ENCODE measurements at regions not wholly inside any gene's neighbourhood (a gene's known extent, or its start where the extent isn't known, plus 50 kb on each side); places are given as distances from the start of the nearest gene placed in this dataset.

GRCh38 chr4:81687471-81687870 lies 215.8 kb upstream of the RASGEF1B start:
- Histone ChIP-seq H3K36me3 (no peaks in the 10 kb centered on the region), H3K4me1 (no peaks in the 10 kb centered on the region), H3K9me3 (no peaks in the 10 kb centered on the region), H3K27ac (no peak overlapping the region), H3K4me3 (no peak overlapping the region), H3K27me3 (replicated peaks in 1 of 7) (no peaks in the 10 kb centered on the region)
- intact Hi-C loops (cut with DNase I; ENCODE audit: low total_unique reads): no loop called here
- 71 to 93% (median 85%) methylated on average over 1 of the region's 1 CpG for WGBS, 5 donors
- no peak for DNase-seq
- TF ChIP-seq, protein P1, sequence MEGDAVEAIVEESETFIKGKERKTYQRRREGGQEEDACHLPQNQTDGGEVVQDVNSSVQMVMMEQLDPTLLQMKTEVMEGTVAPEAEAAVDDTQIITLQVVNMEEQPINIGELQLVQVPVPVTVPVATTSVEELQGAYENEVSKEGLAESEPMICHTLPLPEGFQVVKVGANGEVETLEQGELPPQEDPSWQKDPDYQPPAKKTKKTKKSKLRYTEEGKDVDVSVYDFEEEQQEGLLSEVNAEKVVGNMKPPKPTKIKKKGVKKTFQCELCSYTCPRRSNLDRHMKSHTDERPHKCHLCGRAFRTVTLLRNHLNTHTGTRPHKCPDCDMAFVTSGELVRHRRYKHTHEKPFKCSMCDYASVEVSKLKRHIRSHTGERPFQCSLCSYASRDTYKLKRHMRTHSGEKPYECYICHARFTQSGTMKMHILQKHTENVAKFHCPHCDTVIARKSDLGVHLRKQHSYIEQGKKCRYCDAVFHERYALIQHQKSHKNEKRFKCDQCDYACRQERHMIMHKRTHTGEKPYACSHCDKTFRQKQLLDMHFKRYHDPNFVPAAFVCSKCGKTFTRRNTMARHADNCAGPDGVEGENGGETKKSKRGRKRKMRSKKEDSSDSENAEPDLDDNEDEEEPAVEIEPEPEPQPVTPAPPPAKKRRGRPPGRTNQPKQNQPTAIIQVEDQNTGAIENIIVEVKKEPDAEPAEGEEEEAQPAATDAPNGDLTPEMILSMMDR (IDR thresholded peaks at IDR 0.05 in 8 of 11, conservative IDR thresholded peaks at IDR 0.05 in 3 of 11): no peak
- no peak for TF ChIP-seq POLR2AphosphoS5 (IDR thresholded peaks at IDR 0.05)
- no peak for TF ChIP-seq POLR2A (IDR thresholded peaks at IDR 0.05)

GRCh38 chr4:81685104-81685503 lies 213.4 kb upstream of the RASGEF1B start:
- Histone ChIP-seq H3K27ac (no peak overlapping the region), H3K36me3 (no peaks in the 10 kb centered on the region), H3K9me3 (no peaks in the 10 kb centered on the region), H3K27me3 (replicated peaks in 1 of 7) (no peaks in the 10 kb centered on the region), H3K4me3 (no peak overlapping the region), H3K4me1 (no peaks in the 10 kb centered on the region)
- 80 to 96% (median 85%) methylated on average over 2 of the region's 2 CpGs for WGBS, 5 donors
- no peak for DNase-seq
- intact Hi-C loops (cut with DNase I; ENCODE audit: low total_unique reads): no loop called here
- TF ChIP-seq POLR2AphosphoS5 (IDR thresholded peaks at IDR 0.05) (no peak), POLR2A (IDR thresholded peaks at IDR 0.05) (no peak)
- TF ChIP-seq, protein P1 (IDR thresholded peaks at IDR 0.05 in 8 of 11, conservative IDR thresholded peaks at IDR 0.05 in 3 of 11): no peak

- no peaks in the 10 kb centered on the region for H3K27me3 ChIP-seq (replicated peaks in 1 of 7)
- no peak for TF ChIP-seq POLR2AphosphoS5 (IDR thresholded peaks at IDR 0.05)
- TF ChIP-seq POLR2A (IDR thresholded peaks at IDR 0.05): no peak
- TF ChIP-seq, protein P1 (IDR thresholded peaks at IDR 0.05 in 8 of 11, conservative IDR thresholded peaks at IDR 0.05 in 3 of 11): no peak
- intact Hi-C loops (cut with DNase I; ENCODE audit: low total_unique reads): no loop called here
- no peak overlapping the region for H3K4me3 ChIP-seq
- 73 to 94% (median 92%) methylated on average over 4 of the region's 4 CpGs for WGBS, 5 donors
- no peaks in the 10 kb centered on the region for H3K36me3 ChIP-seq
- no peaks in the 10 kb centered on the region for H3K9me3 ChIP-seq
- H3K27ac ChIP-seq: no peak overlapping the region
- H3K4me1 ChIP-seq: no peaks in the 10 kb centered on the region
- DNase-seq: no peak
Observed at GRCh38 chr4:81684352-81684751, 212.6 kb upstream of the RASGEF1B start.

DNA sequence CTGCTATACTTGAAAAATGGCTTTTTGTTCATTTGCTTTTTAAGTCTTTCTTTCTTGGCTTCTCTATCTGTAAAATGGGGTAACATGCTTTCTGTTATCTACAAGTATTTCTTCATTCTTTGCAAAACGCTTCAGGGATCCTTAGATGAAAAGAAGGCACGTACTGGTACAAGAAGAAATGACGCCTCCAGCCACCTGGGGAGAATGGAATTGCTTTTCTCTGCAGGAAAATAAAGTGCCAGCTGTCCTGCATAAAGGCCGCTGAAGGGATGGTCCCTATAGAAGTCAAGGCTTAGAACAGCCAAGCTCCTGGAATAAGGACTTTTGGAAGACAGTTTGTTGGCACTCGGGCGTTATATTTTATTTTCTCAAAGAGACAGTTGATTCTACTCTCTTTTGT lies 210.8 kb upstream of the RASGEF1B start:
- intact Hi-C loops (cut with DNase I; ENCODE audit: low total_unique reads): no loop called here
- 92 to 94% (median 92%) methylated on average over 6 of the region's 6 CpGs for WGBS, 5 donors
- no peaks in the 10 kb centered on the region for H3K4me1 ChIP-seq
- no peak for DNase-seq
- no peaks in the 10 kb centered on the region for H3K9me3 ChIP-seq
- no peaks in the 10 kb centered on the region for H3K36me3 ChIP-seq
- H3K4me3 ChIP-seq: no peak overlapping the region
- no peaks in the 10 kb centered on the region for H3K27me3 ChIP-seq (replicated peaks in 1 of 7)
- H3K27ac ChIP-seq: no peak overlapping the region
- TF ChIP-seq POLR2AphosphoS5 (IDR thresholded peaks at IDR 0.05): no peak
- TF ChIP-seq POLR2A (IDR thresholded peaks at IDR 0.05): no peak
- TF ChIP-seq, protein P1 (IDR thresholded peaks at IDR 0.05 in 8 of 11, conservative IDR thresholded peaks at IDR 0.05 in 3 of 11): no peak

Data from spleen (tissue), 11 donors.